ENCODE measurements at regions not wholly inside any gene's neighbourhood (a gene's known extent, or its start where the extent isn't known, plus 50 kb on each side); places are given as distances from the start of the nearest gene placed in this dataset.

DNA sequence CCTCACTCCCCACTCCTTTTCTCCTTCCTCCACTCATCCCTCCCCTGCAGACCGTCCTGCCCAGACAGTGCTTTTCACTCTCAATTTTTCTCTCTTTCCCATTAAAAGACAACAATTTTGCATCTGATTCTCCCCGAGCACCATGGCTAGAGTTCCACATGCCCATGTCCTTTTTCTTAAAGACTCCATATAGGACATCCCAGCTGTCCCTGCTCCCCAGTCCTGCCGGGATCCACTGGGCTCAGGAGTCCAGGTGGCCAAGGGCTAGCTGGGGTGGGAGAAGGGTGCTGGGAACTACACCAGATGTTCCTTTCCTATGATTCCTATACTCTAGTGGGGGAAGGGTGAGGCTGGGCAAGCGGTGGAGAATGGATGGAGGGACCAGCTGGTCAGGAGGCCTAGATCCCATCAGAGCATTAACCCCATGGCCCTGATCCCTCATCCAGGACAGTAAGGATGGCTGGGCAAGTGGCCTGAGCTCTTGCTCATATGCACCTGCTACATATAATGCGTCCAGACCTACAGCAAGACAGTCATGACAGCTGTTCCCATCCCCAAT is 52.8 kb upstream of the RMDN2 start:
- no peak for TF ChIP-seq CTCF (IDR thresholded peaks at IDR 0.05; ENCODE audit: extremely low read depth, missing control alignments)
- DNase-seq (ENCODE audit: low spot score), result no peak

DNA sequence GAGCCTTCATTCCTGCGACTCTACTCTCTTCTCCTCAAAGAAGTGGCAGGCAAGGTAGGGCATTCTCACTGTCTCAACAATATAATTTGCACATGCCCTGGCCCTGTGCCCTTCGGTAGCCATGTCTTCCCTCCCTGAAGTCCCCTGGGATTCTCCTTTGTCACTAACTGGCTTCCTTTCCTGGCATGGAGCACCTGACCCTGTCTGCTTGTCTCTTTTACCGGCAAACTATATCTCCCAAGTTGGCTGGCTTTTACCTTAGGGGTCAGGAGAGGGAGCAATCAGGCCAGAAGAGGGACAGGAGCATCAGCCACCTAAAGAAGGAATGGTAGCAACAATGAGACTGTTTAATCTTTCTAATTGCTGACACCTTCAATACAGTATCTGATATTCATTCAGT is 51.9 kb upstream of the RMDN2 start:
- DNase-seq (ENCODE audit: low spot score), result no peak

DNA sequence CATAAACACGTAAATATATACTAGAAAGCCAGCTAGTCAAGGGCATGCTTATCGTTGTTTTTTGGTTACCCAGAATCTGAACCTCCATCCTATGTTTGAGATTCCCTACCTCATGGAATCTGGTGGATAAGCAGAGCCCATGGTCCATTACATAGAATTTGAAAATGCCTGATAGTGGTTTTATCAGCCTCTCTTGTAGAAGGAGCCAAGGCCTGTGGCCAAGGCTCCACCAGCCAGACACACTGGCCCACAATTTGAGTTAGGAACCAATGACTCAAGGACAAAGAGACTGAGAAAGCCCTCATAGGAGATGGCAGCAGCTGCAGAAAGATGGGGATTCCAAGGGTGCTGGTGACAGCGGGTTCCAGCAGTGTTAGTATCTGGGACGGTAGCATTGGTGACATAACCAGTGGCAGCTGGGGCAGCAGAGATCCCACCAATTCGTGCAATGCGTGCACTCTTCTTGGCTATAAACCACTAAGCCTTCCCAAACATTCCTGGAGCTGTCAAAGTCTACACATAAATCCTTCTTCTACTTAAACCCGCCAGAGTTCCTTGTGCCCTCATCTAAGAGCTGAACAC is 51.2 kb upstream of the RMDN2 start:
- no peak for DNase-seq (ENCODE audit: low spot score)
- TF ChIP-seq CTCF (IDR thresholded peaks at IDR 0.05; ENCODE audit: extremely low read depth, missing control alignments), result no peak

More for the DNA sequence above, 51.9 kb upstream of the RMDN2 start:
- TF ChIP-seq CTCF (IDR thresholded peaks at IDR 0.05; ENCODE audit: extremely low read depth, missing control alignments), result no peak

- no peak for TF ChIP-seq CTCF (IDR thresholded peaks at IDR 0.05; ENCODE audit: extremely low read depth, missing control alignments)
- no peak for DNase-seq (ENCODE audit: low spot score)
Observed at GRCh38 chr2:37874470-37874869, 50.6 kb upstream of the RMDN2 start.
